ENCODE measurements at regions not wholly inside any gene's neighbourhood (a gene's known extent, or its start where the extent isn't known, plus 50 kb on each side); places are given as distances from the start of the nearest gene placed in this dataset.
"Not testable (repeated sequence)": the region's sequence is repeated elsewhere in the genome, so short reads cannot be mapped to it uniquely, and the experiment has no call there.

DNA sequence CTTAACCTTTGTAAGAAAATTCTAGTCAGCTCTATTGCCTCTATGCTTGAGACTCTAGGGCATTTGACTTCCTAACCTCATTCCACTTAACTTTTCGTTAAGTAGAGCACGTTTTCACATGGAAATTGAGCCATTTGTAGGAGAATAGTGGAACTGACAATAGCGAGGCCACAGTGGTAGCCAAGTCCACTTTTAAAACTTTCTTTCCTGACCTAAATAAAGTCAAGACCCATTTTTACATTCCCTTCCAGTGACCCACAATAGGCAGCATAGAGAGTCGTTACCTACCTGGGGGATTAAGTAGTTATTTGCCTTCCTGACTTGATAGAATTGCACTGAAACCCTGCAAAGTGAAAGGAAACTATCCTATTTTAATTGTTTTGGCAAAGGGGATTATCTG lies 386.0 kb upstream of the NECTIN3 start:
- TF ChIP-seq CTCF (IDR thresholded peaks at IDR 0.05; ENCODE audit: insufficient read depth, low read length, poor library complexity, severe bottlenecking), result no peak
- DNase-seq (ENCODE audit: extremely low read depth, insufficient read length), result no peak
- Histone ChIP-seq H3K27me3 (replicated peaks; ENCODE audit: control insufficient read depth, insufficient read depth, low read length) (no peaks in the 10 kb centered on the region), H3K36me3 (ENCODE audit: control insufficient read depth, insufficient read depth, low read length) (no peaks in the 10 kb centered on the region), H3K4me3 (replicated peaks; ENCODE audit: low read depth, low read length) (no peak overlapping the region)

DNA sequence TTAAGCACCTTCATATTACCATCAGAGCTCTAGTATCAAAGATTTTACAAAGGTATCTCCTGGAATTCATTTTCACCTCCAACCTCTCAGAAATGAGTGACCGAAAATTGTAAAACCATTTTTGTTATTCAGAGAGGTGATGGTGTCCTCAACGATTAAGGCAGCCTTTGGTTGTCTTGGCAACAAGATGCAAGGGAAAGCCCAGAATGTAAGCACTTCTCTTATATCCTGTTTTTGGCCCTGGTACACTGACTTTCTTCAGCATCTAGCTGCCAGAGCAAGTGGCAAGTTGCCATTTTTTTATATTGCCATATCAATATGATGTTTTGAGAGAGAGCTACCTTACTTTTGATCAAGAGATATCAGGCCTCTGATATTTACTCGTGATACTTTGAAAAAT lies 384.9 kb upstream of the NECTIN3 start:
- Histone ChIP-seq H3K27me3 (replicated peaks; ENCODE audit: control insufficient read depth, insufficient read depth, low read length) (no peaks in the 10 kb centered on the region), H3K36me3 (ENCODE audit: control insufficient read depth, insufficient read depth, low read length) (no peaks in the 10 kb centered on the region), H3K4me3 (replicated peaks; ENCODE audit: low read depth, low read length) (no peak overlapping the region)
- no peak for DNase-seq (ENCODE audit: extremely low read depth, insufficient read length)
- no peak for TF ChIP-seq CTCF (IDR thresholded peaks at IDR 0.05; ENCODE audit: insufficient read depth, low read length, poor library complexity, severe bottlenecking)

GRCh38 chr3:110687138-110687537 lies 384.5 kb upstream of the NECTIN3 start:
- no peak for DNase-seq (ENCODE audit: extremely low read depth, insufficient read length)
- TF ChIP-seq CTCF (IDR thresholded peaks at IDR 0.05; ENCODE audit: insufficient read depth, low read length, poor library complexity, severe bottlenecking), result no peak
- Histone ChIP-seq H3K36me3 (ENCODE audit: control insufficient read depth, insufficient read depth, low read length) (no peaks in the 10 kb centered on the region), H3K27me3 (replicated peaks; ENCODE audit: control insufficient read depth, insufficient read depth, low read length) (no peaks in the 10 kb centered on the region), H3K4me3 (replicated peaks; ENCODE audit: low read depth, low read length) (no peak overlapping the region)

GRCh38 chr3:110697961-110698360 lies 373.7 kb upstream of the NECTIN3 start:
- no peak for DNase-seq (ENCODE audit: extremely low read depth, insufficient read length)
- no peak overlapping the region for H3K4me3 ChIP-seq (replicated peaks; ENCODE audit: low read depth, low read length)
- no peak for TF ChIP-seq CTCF (IDR thresholded peaks at IDR 0.05; ENCODE audit: insufficient read depth, low read length, poor library complexity, severe bottlenecking)

DNA sequence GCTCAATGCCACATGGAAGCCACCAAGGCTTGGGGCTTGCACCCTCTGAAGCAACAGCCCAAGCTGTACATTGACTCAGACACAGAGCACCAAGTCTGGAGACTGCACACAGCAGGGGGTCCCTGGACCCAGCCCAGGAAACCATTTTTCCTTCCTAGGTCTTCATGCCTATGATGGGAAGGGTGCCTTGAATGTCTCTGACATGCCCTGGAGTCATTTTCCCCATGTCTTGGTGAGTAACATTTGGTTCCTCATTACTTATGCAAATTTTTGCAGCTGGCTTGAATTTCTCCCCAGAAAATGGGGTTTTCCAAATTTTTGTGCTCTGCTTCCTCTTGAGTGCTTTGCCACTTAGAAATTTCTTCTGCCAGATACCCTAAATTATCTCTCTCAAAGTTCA lies 367.3 kb upstream of the NECTIN3 start:
- not testable (repeated sequence) for H3K4me3 ChIP-seq (replicated peaks; ENCODE audit: low read depth, low read length); DNase-seq (ENCODE audit: extremely low read depth, insufficient read length); H3K36me3 ChIP-seq (ENCODE audit: control insufficient read depth, insufficient read depth, low read length); H3K27me3 ChIP-seq (replicated peaks; ENCODE audit: control insufficient read depth, insufficient read depth, low read length)

More at GRCh38 chr3:110697961-110698360, 373.7 kb upstream of the NECTIN3 start:
- Histone ChIP-seq H3K27me3 (replicated peaks; ENCODE audit: control insufficient read depth, insufficient read depth, low read length) (no peaks in the 10 kb centered on the region), H3K36me3 (ENCODE audit: control insufficient read depth, insufficient read depth, low read length) (no peaks in the 10 kb centered on the region)

- no peaks in the 10 kb centered on the region for H3K27me3 ChIP-seq (replicated peaks; ENCODE audit: control insufficient read depth, insufficient read depth, low read length)
- no peak for DNase-seq (ENCODE audit: extremely low read depth, insufficient read length)
- TF ChIP-seq CTCF (IDR thresholded peaks at IDR 0.05; ENCODE audit: insufficient read depth, low read length, poor library complexity, severe bottlenecking), result no peak
- no peak overlapping the region for H3K4me3 ChIP-seq (replicated peaks; ENCODE audit: low read depth, low read length)
- no peaks in the 10 kb centered on the region for H3K36me3 ChIP-seq (ENCODE audit: control insufficient read depth, insufficient read depth, low read length)
Observed at GRCh38 chr3:110708156-110708555, 363.5 kb upstream of the NECTIN3 start.
